ENCODE measurements at regions not wholly inside any gene's neighbourhood (a gene's known extent, or its start where the extent isn't known, plus 50 kb on each side); places are given as distances from the start of the nearest gene placed in this dataset.
A peak's percentile ranks its signal among the peaks of the same experiment; 100 is the strongest.

DNA sequence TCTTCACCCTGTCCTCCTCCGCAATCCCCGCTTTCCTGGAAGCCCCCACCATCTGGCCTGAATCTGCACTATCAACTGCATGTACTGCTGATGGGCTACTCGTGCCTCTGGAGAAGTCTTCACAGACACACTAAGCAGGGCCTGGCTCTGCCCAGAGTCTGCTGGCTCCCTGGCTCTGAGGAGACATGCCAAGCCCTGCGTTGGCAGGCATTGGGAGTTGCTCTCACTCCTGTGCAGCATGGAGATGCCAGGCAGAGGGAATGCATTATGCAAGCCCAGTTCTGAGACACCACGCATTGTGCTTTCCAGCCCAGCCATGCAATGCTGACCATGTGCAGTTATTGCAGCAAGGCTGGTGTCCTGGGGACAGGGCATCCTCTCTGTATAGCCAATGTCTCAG, 314.6 kb downstream of the CXCL12 start:
- Mint-ChIP-seq H3K36me3 (no peaks in the 10 kb centered on the region), H3K4me1 (ENCODE audit: low read depth in 2 of 2) (no peaks in the 10 kb centered on the region), H3K4me3 (no peak overlapping the region), H3K9me3 (no peaks in the 10 kb centered on the region), H3K27ac (no peak overlapping the region), H3K27me3 (peaks cover 14 to 30% of the 10 kb centered on the region in 2 donors)
- no peak for DNase-seq (ENCODE audit: low spot score)
- peak in 1 of 2 donors; percentile 48 for ATAC-seq

DNA sequence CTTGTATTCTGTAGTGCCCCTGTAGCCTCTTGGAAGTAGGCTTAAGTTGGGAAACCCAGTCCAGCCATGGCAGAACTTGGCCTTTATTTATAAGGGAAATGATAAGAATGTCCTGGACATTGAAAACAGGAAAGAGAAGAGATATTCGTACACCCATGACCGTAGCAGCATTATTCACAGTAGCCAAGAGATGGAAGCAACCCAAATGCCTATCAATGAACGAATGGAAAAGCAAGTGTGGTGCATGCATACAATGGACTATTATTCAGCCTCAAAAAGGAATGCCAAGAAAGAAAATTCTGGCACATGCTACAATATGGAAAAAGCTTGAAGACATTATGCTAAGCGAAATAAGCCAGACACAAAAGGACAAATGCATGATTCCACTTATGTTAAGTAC, 315.3 kb downstream of the CXCL12 start:
- no peak overlapping the region for H3K4me3 Mint-ChIP-seq
- H3K36me3 Mint-ChIP-seq = no peaks in the 10 kb centered on the region
- DNase-seq (ENCODE audit: low spot score) = no peak
- no peak overlapping the region for H3K27ac Mint-ChIP-seq
- ATAC-seq = no peak
- H3K4me1 Mint-ChIP-seq (ENCODE audit: low read depth in 2 of 2) = no peaks in the 10 kb centered on the region
- H3K27me3 Mint-ChIP-seq = peaks cover 14 to 23% of the 10 kb centered on the region in 2 donors
- H3K9me3 Mint-ChIP-seq = no peaks in the 10 kb centered on the region

DNA sequence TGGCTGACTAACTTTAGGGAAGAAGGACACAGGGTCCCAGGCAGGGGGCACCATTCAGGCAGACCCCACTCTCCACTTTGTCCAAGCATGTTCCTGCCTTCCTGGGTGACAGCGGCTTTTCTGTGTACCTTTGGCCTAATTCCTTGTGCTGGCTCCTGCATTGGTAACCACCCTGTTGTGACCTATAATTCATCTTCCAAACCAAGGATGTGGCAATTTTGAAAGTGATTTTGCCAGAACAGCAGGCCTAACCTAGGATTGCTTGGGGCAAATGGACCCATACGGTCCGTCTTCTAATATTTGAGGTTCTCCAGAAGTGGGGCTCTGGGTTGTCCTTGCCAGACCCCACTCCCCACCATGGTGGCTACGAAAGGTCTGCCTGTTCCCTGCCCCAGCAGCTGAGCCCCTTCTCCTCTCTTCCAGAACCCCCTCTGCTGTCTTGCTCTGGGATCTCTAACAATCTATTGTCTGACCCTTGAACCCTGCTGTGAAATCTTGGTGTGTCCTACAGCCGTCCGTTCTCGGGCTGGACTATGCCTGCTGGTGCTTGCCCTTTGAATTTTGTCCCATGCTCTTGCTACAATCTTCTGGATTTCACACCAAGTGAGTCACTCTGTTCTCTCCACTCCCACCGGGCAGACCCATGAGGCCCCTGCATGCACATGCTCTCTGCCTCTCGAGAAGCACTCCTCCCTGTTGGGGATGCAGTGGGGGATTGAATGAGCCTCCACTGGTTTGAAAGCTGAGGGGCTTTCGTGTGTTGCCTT, 316.0 kb downstream of the CXCL12 start:
- Mint-ChIP-seq H3K27me3 (peaks cover 14 to 23% of the 10 kb centered on the region in 2 donors), H3K4me1 (ENCODE audit: low read depth in 2 of 2) (no peaks in the 10 kb centered on the region), H3K9me3 (no peaks in the 10 kb centered on the region), H3K27ac (no peak overlapping the region), H3K4me3 (no peak overlapping the region), H3K36me3 (no peaks in the 10 kb centered on the region)
- ATAC-seq = no peak
- DNase-seq (ENCODE audit: low spot score) = no peak

DNA sequence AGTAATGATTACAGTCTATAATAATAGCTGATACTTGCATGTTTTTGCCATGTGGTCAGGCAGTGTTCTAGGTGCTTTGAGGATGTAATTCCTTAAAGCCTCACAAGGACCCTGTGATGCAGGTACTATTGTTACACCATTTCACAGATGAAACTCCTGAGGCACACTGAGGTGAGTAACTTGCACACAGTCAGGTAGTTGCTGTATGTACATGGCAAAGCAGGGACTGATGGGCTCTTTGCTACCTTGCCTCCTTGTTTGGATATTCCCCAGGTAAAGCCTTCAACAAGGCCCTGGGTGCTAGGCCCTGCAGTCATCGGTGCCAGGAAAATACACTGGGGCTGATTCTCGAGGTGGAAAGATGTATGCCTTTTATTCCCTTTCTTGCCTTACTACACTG, 317.5 kb downstream of the CXCL12 start:
- H3K27ac Mint-ChIP-seq = no peak overlapping the region
- peaks cover 6 to 16% of the 10 kb centered on the region in 2 donors for H3K27me3 Mint-ChIP-seq
- no peaks in the 10 kb centered on the region for H3K9me3 Mint-ChIP-seq
- no peak for DNase-seq (ENCODE audit: low spot score)
- ATAC-seq = no peak
- no peak overlapping the region for H3K4me3 Mint-ChIP-seq
- no peaks in the 10 kb centered on the region for H3K36me3 Mint-ChIP-seq
- H3K4me1 Mint-ChIP-seq (ENCODE audit: low read depth in 2 of 2) = no peaks in the 10 kb centered on the region

DNA sequence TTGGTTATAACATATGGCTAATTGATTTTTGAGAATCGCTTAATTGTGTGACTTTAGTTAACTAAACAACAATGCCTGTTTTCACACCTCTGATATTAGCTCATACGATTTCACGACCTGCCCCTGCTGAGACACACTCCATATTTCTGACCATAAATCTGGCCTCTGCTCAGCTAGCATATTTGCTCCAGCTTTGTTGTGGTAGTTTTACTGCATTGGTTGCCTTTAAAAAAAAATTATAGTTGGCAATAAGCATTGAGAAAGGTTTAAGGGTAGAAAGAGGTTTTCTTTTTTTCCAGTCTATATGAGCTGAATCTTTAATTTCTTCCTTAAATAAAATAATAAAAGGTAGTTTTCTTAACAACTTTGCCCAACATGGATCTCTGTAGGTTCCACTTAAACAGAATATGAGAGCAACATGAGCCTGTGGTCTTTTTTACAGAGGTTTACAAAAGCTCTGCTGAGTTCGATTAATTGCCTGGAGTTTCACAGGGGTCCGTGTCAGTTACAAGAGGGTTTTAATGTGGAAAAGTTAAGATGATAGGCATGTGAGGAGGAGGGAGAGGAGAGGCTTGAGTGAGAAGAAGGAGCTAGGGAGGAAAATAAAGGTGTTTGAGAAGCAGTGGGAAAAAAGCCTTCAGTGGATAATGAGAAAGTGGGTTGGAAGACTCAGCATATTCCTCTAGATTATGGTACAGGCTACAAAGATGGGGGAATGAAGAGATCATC, 318.2 kb downstream of the CXCL12 start:
- no peaks in the 10 kb centered on the region for H3K36me3 Mint-ChIP-seq
- H3K4me1 Mint-ChIP-seq (ENCODE audit: low read depth in 2 of 2) = no peaks in the 10 kb centered on the region
- peaks cover 2 to 8% of the 10 kb centered on the region in 2 donors for H3K27me3 Mint-ChIP-seq
- no peak for DNase-seq (ENCODE audit: low spot score)
- H3K4me3 Mint-ChIP-seq = no peak overlapping the region
- no peak overlapping the region for H3K27ac Mint-ChIP-seq
- no peaks in the 10 kb centered on the region for H3K9me3 Mint-ChIP-seq
- no peak for ATAC-seq

DNA sequence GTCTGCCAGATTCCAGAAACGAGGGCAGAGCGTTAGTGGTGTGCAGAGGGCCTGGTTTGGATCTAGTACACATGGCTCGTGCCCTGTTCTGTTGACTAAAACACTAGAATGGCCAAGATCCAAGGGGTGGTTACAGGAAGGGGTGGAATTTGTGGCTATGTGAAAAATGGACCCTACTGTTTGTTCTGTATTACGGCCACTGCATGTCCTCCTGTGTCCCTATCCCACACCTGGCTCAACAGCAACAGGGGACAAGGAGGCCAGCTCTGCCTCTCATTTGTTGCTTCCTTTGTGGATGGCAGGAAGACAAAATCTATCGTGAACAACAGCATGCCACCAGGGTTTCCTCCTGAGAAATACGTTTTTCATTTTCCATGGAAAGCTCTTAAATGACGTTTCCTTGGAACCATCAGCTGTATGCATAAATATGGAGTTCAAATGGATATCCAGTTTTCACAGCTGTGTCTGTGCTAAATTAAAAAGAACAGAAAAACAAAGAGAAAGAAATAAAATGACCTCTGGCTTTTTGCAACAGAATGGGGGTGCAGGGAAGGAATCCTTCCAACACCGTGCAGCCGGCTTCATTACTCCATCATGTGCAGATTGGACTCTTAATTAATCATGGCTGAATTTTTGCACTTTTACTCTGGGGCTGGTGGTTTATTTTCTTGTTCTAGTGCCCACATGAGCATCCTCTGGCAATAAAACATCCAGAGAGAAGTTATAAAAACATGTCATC, 318.9 kb downstream of the CXCL12 start:
- Mint-ChIP-seq H3K27ac (no peak overlapping the region), H3K9me3 (no peaks in the 10 kb centered on the region), H3K4me1 (ENCODE audit: low read depth in 2 of 2) (no peaks in the 10 kb centered on the region), H3K36me3 (no peaks in the 10 kb centered on the region), H3K27me3 (peaks cover 2 to 11% of the 10 kb centered on the region in 2 donors), H3K4me3 (no peak overlapping the region)
- ATAC-seq (no peak), DNase-seq (ENCODE audit: low spot score) (no peak)

DNA sequence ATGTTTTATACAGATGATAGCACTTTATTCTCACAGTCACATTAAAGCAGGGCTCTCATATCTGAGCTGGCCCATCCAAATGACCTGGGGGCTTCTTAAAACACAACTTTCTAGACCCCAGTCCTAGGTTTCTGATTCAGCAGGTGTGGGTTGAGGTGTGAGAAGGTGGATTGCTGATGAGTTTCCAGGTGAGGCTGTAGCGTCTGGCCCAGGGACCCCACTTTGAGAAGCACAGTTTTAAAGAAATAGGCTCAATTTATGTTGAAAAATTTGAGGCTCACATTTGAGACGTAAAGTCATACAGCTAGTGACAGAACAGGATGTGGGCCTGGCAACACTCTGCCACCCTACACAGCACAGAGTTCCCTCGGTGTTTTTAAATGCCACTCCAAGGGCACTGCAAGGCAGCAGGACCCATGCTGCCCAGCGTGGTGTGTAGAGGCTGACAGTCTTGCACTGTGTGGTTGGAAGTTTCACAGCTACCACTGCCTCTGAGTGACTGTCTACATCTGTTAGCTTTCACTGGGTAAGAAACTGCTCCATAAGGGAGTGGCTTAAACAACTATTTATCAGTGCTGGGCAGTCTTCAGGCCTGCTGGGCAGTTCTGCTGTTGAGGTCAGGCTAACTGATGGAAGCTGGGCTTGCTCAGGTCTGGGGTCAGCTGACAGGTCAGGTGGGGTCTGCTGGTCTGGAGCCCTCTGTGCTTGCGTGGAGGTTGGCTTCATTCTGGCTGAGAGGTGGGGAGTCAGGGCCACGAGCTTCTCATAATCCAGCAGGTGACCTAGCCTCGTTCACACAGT, 319.7 kb downstream of the CXCL12 start:
- Mint-ChIP-seq H3K27ac (no peak overlapping the region), H3K9me3 (no peaks in the 10 kb centered on the region), H3K4me1 (ENCODE audit: low read depth in 2 of 2) (no peaks in the 10 kb centered on the region), H3K4me3 (no peak overlapping the region), H3K27me3 (peaks cover 7 to 19% of the 10 kb centered on the region in 2 donors), H3K36me3 (no peaks in the 10 kb centered on the region)
- ATAC-seq (peak in 1 of 2 donors; percentile 33), DNase-seq (ENCODE audit: low spot score) (no peak)

DNA sequence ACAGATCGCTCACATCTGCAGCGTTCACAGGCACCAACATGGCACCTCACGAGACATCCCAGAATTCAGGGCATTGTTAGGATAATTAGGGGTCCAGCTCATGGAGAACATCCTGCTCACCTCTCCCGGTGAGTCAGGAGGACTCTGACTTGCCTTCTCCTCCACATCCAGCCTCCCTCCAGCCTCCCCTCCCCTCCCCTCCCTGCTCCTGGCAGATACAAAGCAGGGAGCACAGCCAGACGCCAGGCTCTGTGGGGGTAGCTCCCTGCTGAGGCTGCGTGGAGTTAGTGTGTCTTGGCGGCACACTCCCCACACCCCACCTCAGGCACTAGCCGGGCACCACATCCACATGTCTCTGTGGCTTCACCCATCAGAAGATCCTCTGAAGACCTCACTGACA, 320.6 kb downstream of the CXCL12 start:
- H3K4me1 Mint-ChIP-seq (ENCODE audit: low read depth in 2 of 2) = no peaks in the 10 kb centered on the region
- no peak overlapping the region for H3K4me3 Mint-ChIP-seq
- H3K36me3 Mint-ChIP-seq = no peaks in the 10 kb centered on the region
- DNase-seq (ENCODE audit: low spot score) (no peak), ATAC-seq (peak in 1 of 2 donors; percentile 27)
- H3K27ac Mint-ChIP-seq = no peak overlapping the region
- H3K27me3 Mint-ChIP-seq = peaks cover 7 to 17% of the 10 kb centered on the region in 2 donors
- H3K9me3 Mint-ChIP-seq = no peaks in the 10 kb centered on the region

DNA sequence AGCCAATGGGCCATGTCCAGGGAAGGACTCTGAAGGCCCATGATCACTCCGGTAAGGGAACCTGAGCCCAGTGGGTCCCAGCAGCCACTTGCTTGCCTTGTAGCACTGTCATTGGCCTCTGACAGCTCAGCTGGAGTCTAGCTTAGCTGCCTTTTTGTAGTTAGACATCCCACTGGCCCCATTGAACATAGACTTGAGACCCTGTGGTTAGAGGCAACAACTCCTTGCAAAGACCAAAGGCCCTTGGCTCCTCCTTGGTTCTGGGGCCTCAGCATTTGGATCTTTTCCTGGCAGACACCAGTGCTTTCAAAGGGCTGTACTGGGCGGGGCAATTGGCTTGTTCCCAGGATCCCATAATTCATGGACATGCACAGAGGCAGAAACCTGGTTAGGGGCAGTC, 321.2 kb downstream of the CXCL12 start:
- Mint-ChIP-seq H3K27me3 (peaks cover 7 to 15% of the 10 kb centered on the region in 2 donors), H3K9me3 (no peaks in the 10 kb centered on the region), H3K4me1 (ENCODE audit: low read depth in 2 of 2) (no peaks in the 10 kb centered on the region), H3K36me3 (no peaks in the 10 kb centered on the region), H3K27ac (no peak overlapping the region), H3K4me3 (no peak overlapping the region)
- ATAC-seq = no peak
- no peak for DNase-seq (ENCODE audit: low spot score)

DNA sequence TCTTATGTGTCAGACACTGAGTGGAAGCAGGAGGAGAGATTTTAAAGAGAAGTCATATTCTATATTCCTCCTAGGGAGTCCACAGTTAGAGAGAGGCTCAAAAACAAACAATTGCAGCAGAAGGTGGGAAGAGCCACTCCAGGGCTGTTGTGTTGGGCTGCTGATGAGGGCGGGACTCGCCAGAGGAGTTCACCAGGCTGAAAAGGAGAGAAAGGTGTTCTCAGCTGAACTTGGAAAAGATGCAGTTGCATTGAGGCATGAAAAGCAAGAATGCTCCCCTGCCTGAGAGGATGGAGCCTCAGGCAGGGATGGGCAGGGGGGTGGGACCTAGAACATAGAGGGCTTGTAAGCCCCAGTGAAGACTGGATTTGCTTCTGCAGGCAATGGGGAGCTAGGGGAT, 324.2 kb downstream of the CXCL12 start:
- H3K27me3 Mint-ChIP-seq = peaks cover 7 to 25% of the 10 kb centered on the region in 2 donors
- H3K9me3 Mint-ChIP-seq = no peaks in the 10 kb centered on the region
- DNase-seq (ENCODE audit: low spot score) = no peak
- H3K4me3 Mint-ChIP-seq = no peak overlapping the region
- ATAC-seq = no peak
- no peaks in the 10 kb centered on the region for H3K36me3 Mint-ChIP-seq
- no peaks in the 10 kb centered on the region for H3K4me1 Mint-ChIP-seq (ENCODE audit: low read depth in 2 of 2)
- no peak overlapping the region for H3K27ac Mint-ChIP-seq

DNA sequence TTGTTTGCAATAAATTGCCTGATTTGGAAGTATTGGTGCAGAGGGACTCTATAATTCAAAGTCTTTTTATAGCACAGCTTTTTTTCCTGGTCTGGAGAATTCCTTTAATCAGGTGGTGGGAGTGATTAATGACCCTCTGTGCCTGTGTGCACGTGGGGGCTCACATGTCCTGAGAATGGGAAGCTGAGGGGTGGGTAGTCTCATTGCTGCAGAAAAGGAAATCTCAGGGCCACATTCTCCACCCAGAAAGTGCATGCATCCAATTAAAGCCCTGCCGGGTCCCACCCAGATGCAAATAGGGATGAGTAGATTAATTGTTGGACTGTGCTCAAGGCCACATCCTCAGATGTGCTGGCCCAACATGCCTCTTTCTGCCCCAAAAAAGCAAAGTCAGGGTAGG, 324.7 kb downstream of the CXCL12 start:
- Mint-ChIP-seq H3K27me3 (peaks cover 7 to 25% of the 10 kb centered on the region in 2 donors), H3K4me1 (ENCODE audit: low read depth in 2 of 2) (no peaks in the 10 kb centered on the region), H3K9me3 (no peaks in the 10 kb centered on the region), H3K36me3 (no peaks in the 10 kb centered on the region), H3K4me3 (no peak overlapping the region), H3K27ac (no peak overlapping the region)
- no peak for DNase-seq (ENCODE audit: low spot score)
- ATAC-seq = no peak

DNA sequence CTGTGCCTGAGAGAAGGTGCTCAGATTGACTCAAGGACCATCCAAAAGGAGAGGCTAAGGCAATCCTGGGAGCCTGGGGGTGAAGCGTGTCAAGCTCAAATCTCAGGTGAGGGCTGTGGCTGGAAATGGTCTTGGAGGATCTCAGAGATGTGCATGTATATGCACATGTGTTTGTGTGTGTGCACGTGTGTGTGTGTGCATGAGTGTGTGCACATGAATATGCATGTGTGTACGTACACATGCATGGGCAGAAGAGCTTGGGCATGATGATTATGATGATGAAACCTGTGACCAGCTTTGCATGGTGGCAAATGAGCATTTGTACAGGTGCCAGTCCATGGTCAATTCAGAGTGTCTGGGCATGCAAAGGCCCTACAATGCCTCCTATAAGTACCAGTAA, 326.6 kb downstream of the CXCL12 start:
- H3K27me3 Mint-ChIP-seq = peaks cover 11 to 25% of the 10 kb centered on the region in 2 donors
- ATAC-seq = no peak
- no peak for DNase-seq (ENCODE audit: low spot score)
- no peaks in the 10 kb centered on the region for H3K4me1 Mint-ChIP-seq (ENCODE audit: low read depth in 2 of 2)
- no peak overlapping the region for H3K27ac Mint-ChIP-seq
- no peaks in the 10 kb centered on the region for H3K9me3 Mint-ChIP-seq
- H3K36me3 Mint-ChIP-seq = no peaks in the 10 kb centered on the region
- no peak overlapping the region for H3K4me3 Mint-ChIP-seq

DNA sequence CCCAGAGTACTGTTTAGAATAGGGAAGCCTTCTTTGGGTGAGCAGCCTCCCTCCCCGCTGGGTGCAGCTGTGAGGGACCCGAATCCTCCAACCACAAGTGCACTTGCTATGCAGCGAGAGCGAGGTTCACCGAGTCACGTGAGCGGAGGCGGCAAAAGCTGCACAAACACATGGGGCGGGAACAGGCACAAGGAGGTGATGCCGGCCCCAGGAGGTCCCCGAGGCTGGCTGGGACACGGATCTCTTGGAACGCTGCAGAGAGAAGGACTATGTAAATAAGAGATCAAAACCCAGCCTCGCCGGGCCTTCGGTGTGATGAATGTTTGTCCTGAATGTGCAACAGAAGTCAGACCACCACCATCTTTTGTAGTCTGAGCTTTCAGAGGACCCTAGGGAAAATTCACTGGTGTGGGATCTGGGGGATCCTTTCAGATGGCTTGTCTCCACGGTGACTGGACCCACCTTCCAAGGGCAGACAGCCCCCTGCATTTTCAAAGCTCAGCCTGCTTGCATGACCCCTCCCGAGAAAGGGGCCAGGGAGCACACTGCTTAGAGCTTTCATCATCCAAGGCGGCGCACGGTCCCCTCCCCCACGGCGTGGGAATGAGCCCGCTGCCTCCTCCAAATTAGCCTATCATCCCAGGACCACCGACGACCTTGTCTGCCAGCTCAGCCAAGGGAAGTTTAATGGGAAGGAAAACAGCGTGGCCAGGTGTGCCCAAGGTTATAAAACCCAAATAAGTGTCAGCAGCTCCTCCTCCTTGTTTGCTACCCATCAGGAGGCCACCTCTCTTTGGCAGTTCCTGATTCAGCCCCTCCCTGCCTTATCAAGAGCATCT, 327.7 kb downstream of the CXCL12 start:
- ATAC-seq = no peak
- Mint-ChIP-seq H3K4me1 (ENCODE audit: low read depth in 2 of 2) (no peaks in the 10 kb centered on the region), H3K9me3 (no peaks in the 10 kb centered on the region), H3K27me3 (peaks cover 14 to 25% of the 10 kb centered on the region in 2 donors), H3K4me3 (no peak overlapping the region), H3K27ac (no peak overlapping the region), H3K36me3 (no peaks in the 10 kb centered on the region)
- no peak for DNase-seq (ENCODE audit: low spot score)

Measured in natural killer cell treated with Interleukin-12 subunit alpha and Interleukin-12 subunit beta and Interleukin-15 and Interleukin-18, amount 100 ng/mL, for 72 hours (primary cell).